IMR-90 (cell line): ENCODE measurements at regions not wholly inside any gene's neighbourhood (a gene's known extent, or its start where the extent isn't known, plus 50 kb on each side); places are given as distances from the start of the nearest gene placed in this dataset.

Experiments
- ATAC-seq: fragments of 200-7000 bp; cut with Tn5 transposase; 2 replicates; pipeline ENCODE4 v1.9.1; 2020; ENCODE audit warnings: low read depth, mild to moderate bottlenecking, moderate library complexity
- BruUV-seq: library from RNA; stranded (reverse); fragments of 400-500 nt; replicated peaks from 2 replicates; lab custom pipeline; 2021; lab: Mats Ljungman, UMichigan
- CTCF ChIA-PET: fragments of 300-600 bp; formaldehyde crosslinking; extraction: SDS; loops from one replicate; lab custom pipeline; 2021; ENCODE audit warnings: antibody characterized with exemption; lab: Yijun Ruan, JAX
- POLR2A ChIA-PET: fragments of 300-600 bp; sonication (Branson Sonifier 250); formaldehyde crosslinking; loops from one replicate; lab custom pipeline; 2022; ENCODE audit warnings: antibody characterized with exemption; ENCODE audit not compliant: unreplicated experiment; lab: Charles Lee
- DNase-seq: peaks from one replicate; pipeline ENCODE4 v3.0.0; 2013
- H2AFZ ChIP-seq: replicated peaks from 2 replicates; pipeline ENCODE3; 2013; ENCODE audit warnings: low read length, mild to moderate bottlenecking; ENCODE audit not compliant: poor library complexity
- H2AK5ac ChIP-seq: 2 replicates; pipeline ENCODE4 v1.6.1; 2013; ENCODE audit warnings: low read depth, low read length, inconsistent platforms
- H2AK9ac ChIP-seq: replicated peaks from 2 replicates; pipeline ENCODE3; 2013; ENCODE audit warnings: mild to moderate bottlenecking, low read depth, low read length, moderate library complexity; ENCODE audit not compliant: poor library complexity
- H2BK120ac ChIP-seq: 2 replicates; pipeline ENCODE4 v1.6.1; 2013; ENCODE audit warnings: low read depth, low read length, inconsistent platforms
- H2BK15ac ChIP-seq: 3 replicates; pipeline ENCODE4 v1.6.1; 2013; ENCODE audit warnings: low read depth, low read length, inconsistent platforms
- H2BK20ac ChIP-seq: 2 replicates; pipeline ENCODE4 v1.6.1; 2013; ENCODE audit warnings: low read depth, mild to moderate bottlenecking, inconsistent platforms, low read length, moderate library complexity
- H2BK5ac ChIP-seq: 2 replicates; pipeline ENCODE4 v1.6.1; 2013; ENCODE audit warnings: mild to moderate bottlenecking, low read depth, low read length, inconsistent platforms; ENCODE audit not compliant: poor library complexity, severe bottlenecking
- H3K14ac ChIP-seq: replicated peaks from 2 replicates; pipeline ENCODE4 v1.6.1; 2013; ENCODE audit warnings: low read depth, low read length, inconsistent platforms
- H3K18ac ChIP-seq: 2 replicates; pipeline ENCODE4 v1.6.1; 2013; ENCODE audit warnings: low read depth, low read length, control low read depth
- H3K23ac ChIP-seq: 2 replicates; pipeline ENCODE4 v1.6.1; 2013; ENCODE audit warnings: low read depth, low read length, inconsistent platforms
- H3K27ac ChIP-seq: 2 replicates; pipeline ENCODE4 v1.5.1; 2013; ENCODE audit warnings: mild to moderate bottlenecking, control low read depth, low read length; ENCODE audit not compliant: insufficient read depth
- H3K27me3 ChIP-seq: 2 replicates; pipeline ENCODE4 v1.6.1; 2013; ENCODE audit warnings: low read length; ENCODE audit not compliant: control insufficient read depth, insufficient read depth
- H3K36me3 ChIP-seq: 2 replicates; pipeline ENCODE4 v1.6.1; 2013; ENCODE audit warnings: low read length, mixed read lengths; ENCODE audit not compliant: control insufficient read depth, insufficient read depth
- H3K4ac ChIP-seq: 2 replicates; pipeline ENCODE4 v1.6.1; 2013; ENCODE audit warnings: low read depth, low read length, inconsistent platforms
- H3K4me1 ChIP-seq: 2 replicates; pipeline ENCODE4 v1.6.1; 2013; ENCODE audit warnings: low read length, mixed read lengths; ENCODE audit not compliant: control insufficient read depth, insufficient read depth
- H3K4me2 ChIP-seq: 2 replicates; pipeline ENCODE4 v1.6.1; 2013; ENCODE audit warnings: low read depth, mild to moderate bottlenecking, control low read depth, low read length, moderate library complexity
- H3K4me3 ChIP-seq: 2 replicates; pipeline ENCODE4 v1.5.1; 2013; ENCODE audit warnings: low read depth, mild to moderate bottlenecking, control low read depth, low read length, moderate library complexity; ENCODE audit not compliant: insufficient read depth
- H3K56ac ChIP-seq: 2 replicates; pipeline ENCODE4 v1.6.1; 2013; ENCODE audit warnings: low read length, inconsistent platforms; ENCODE audit not compliant: insufficient read depth; ENCODE audit errors: extremely low read depth
- H3K79me1 ChIP-seq, 2 experiments: 2 replicates each; pipeline ENCODE4 v1.6.1; 2013; ENCODE audit warnings: low read length in 2 of 2, inconsistent platforms in 1 of 2, low read depth in 1 of 2
- H3K9ac ChIP-seq: 2 replicates; pipeline ENCODE4 v1.6.1; 2013; ENCODE audit warnings: low read depth, low read length, control low read depth
- H3K9me1 ChIP-seq: 2 replicates; pipeline ENCODE4 v1.6.1; 2013; ENCODE audit warnings: low read length, inconsistent platforms; ENCODE audit not compliant: insufficient read depth
- H3K9me3 ChIP-seq: 2 replicates; pipeline ENCODE4 v1.6.1; 2013; ENCODE audit warnings: low read length; ENCODE audit not compliant: control insufficient read depth, insufficient read depth
- H4K20me1 ChIP-seq: 2 replicates; pipeline ENCODE4 v1.6.1; 2013; ENCODE audit warnings: low read length, inconsistent platforms; ENCODE audit not compliant: insufficient read depth
- H4K5ac ChIP-seq: 2 replicates; pipeline ENCODE4 v1.6.1; 2013; ENCODE audit warnings: mild to moderate bottlenecking, low read depth, low read length, control low read depth
- H4K8ac ChIP-seq, 2 experiments: 2 replicates each; pipeline ENCODE4 v1.6.1; 2013; ENCODE audit warnings: low read depth in 2 of 2, low read length in 2 of 2, control low read depth in 1 of 2, inconsistent platforms in 1 of 2
- H4K91ac ChIP-seq: 2 replicates; pipeline ENCODE4 v1.6.1; 2013; ENCODE audit warnings: low read depth, low read length, inconsistent platforms; ENCODE audit not compliant: insufficient read depth
- BHLHE40 ChIP-seq: fragments of 150-350 bp; IDR thresholded peaks from 2 replicates; pipeline ENCODE4 v1.6.1; 2016; ENCODE audit warnings: mild to moderate bottlenecking, low read depth, low read length
- CHD1 ChIP-seq: IDR thresholded peaks from 2 replicates; pipeline ENCODE4 v1.6.1; 2012; ENCODE audit warnings: low read depth, low read length, improper control_type of control experiment
- FOS ChIP-seq: fragments of 150-350 bp; IDR thresholded peaks from 2 replicates; pipeline ENCODE4 v1.6.1; 2016; ENCODE audit warnings: low read depth, low read length
- SMC3 ChIP-seq: fragments of 150-350 bp; IDR thresholded peaks from 2 replicates; pipeline ENCODE4 v1.6.1; 2016; ENCODE audit warnings: low read depth, mild to moderate bottlenecking, antibody characterized with exemption, low read length, moderate library complexity
- WGBS, 2 experiments: methylation state at CpG; one replicate each; pipeline versions ENCODE4 v1.1.5 to v1.1.7; 2013; ENCODE audit warnings: missing lambda C conversion rate in 2 of 2; ENCODE audit not compliant: insufficient read length in 1 of 2; ENCODE audit errors: extremely low coverage in 2 of 2; 5-methylcytosine and 5-hydroxymethylcytosine counted together
- dilution Hi-C: fragments of 300-500 bp; cut with HindIII; formaldehyde crosslinking; loops from one replicate; pipeline ENCODE4 v1.14.3; 2018; ENCODE audit warnings: low sequenced_read_pairs; ENCODE audit not compliant: unreplicated experiment
- in situ Hi-C: fragments of 300-500 bp; cut with MboI; formaldehyde crosslinking; loops from 3 replicates; pipeline ENCODE4 v1.14.3; 2019; ENCODE audit warnings: low sequenced_read_pairs, inconsistent platforms, mixed read lengths
- intact Hi-C: fragments of 100-400 bp; cut with micrococcal nuclease; formaldehyde crosslinking; loops from 2 replicates; pipeline ENCODE4 v1.10.0; 2022

DNA sequence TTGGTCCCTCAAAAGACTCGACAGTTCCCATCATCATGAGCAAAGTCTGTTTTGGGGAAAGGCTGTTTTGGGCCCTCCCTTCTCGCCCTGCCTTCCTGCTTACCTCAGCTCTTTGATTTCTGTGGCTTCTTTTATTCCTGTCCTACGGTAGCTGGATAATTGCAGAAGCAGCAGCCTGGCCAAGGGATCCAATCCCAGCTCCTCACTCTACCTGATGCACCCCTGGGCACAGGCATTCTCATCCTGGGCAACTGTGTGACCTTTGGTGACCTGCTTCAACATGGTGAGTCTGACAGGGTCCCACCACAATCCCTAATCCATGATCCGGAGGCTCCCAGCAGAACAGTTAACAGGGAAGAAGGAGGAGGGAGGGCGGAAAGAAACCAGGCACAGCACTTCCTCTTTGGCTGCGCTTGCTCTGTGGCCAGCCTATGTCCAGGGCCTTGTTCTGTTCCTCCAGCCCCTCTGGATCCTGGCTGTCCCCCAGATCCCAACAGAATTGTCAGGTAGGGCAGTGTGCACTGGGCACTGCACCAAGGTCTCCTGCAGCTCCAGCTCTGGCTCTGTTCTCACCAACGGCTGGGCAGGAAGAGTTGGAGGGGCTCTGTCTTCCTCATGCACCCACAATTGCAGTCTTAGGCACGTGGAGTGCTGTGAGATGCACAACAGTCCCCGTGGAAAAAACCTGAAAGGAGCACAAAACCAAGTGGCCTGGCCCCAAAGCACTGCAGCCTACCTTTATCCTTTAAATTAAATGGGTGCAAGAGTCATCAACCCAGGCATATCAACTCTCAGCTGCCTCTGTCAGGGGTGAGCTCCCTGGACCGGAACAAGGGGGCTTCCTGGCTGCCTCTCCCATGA, 144.4 kb downstream of the PTPN20 start (continued):
- TF ChIP-seq FOS, result no peak

DNA sequence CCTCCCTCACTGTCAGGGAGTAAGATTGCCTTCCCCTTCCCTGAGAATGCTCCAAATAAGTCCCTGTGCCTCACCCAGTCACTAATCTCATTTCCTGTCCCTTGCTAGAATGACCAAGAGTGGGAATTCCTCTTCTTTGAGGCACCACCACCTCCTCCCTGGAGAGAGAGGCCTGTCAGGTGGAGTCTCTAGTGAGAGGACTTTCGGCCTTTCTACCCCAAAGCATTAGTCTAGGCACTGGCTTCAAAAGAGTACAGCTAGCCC, 145.0 kb downstream of the PTPN20 start:
- H2AK5ac ChIP-seq, result no peak overlapping the region
- WGBS, 2 experiments, result no CpG with 5 or more reads among the region's 1 CpG
- no peak overlapping the region for H2BK20ac ChIP-seq
- no peak overlapping the region for H2AK9ac ChIP-seq
- no peak overlapping the region for H3K23ac ChIP-seq
- no peak overlapping the region for H2BK120ac ChIP-seq
- POLR2A ChIA-PET, result no interaction called here
- no peak overlapping the region for H2BK5ac ChIP-seq
- H3K18ac ChIP-seq, result no peak overlapping the region
- intact Hi-C loops (no loop called here), in situ Hi-C loops (no loop called here), dilution Hi-C loops (no loop called here)
- no peak overlapping the region for H4K8ac ChIP-seq
- H3K4ac ChIP-seq, result no peak overlapping the region
- no peak overlapping the region for H3K27ac ChIP-seq
- H2BK15ac ChIP-seq, result no peak overlapping the region
- no peak overlapping the region for H4K91ac ChIP-seq
- H3K9me3 ChIP-seq, result no peaks in the 10 kb centered on the region
- peaks cover 11% of the 10 kb centered on the region for H3K27me3 ChIP-seq
- ATAC-seq (no peak), DNase-seq (no peak)
- no peaks in the 10 kb centered on the region for H4K20me1 ChIP-seq
- no peak overlapping the region for H4K5ac ChIP-seq
- H3K4me2 ChIP-seq, result no peak overlapping the region
- H3K9ac ChIP-seq, result no peak overlapping the region
- H3K79me1 ChIP-seq, result no peaks in the 10 kb centered on the region
- H3K56ac ChIP-seq, result no peak overlapping the region
- no peak overlapping the region for H3K4me3 ChIP-seq
- H3K14ac ChIP-seq, result no peak overlapping the region
- no peak overlapping the region for H2AFZ ChIP-seq
- peaks cover 7% of the 10 kb centered on the region; the same call in 1 of the 2 replicates for H3K4me1 ChIP-seq
- no peaks in the 10 kb centered on the region for H3K36me3 ChIP-seq
- BruUV-seq, result no TSS peak
- TF ChIP-seq BHLHE40 (no peak), CHD1 (no peak), SMC3 (no peak)
- CTCF ChIA-PET, result no interaction called here
- H3K9me1 ChIP-seq, result no peaks in the 10 kb centered on the region
